CD4-positive, alpha-beta T cell (primary cell): ENCODE measurements at regions not wholly inside any gene's neighbourhood (a gene's known extent, or its start where the extent isn't known, plus 50 kb on each side); places are given as distances from the start of the nearest gene placed in this dataset.
A peak's percentile ranks its signal among the peaks of the same experiment; 100 is the strongest.

Experiments
- ATAC-seq: fragments of 200-7000 bp; cut with Tn5 transposase; one replicate; pipeline ENCODE4 v1.10.0; 2022; ENCODE audit warnings: mild to moderate bottlenecking; ENCODE audit not compliant: poor library complexity
- CTCF ChIA-PET: fragments of 350-600 bp; sonication (Branson Sonifier 250); formaldehyde crosslinking; loops from one replicate; lab custom pipeline; 2021; ENCODE audit warnings: antibody characterized with exemption, inconsistent platforms; lab: Charles Lee
- POLR2A ChIA-PET: fragments of 350-600 bp; sonication (Branson Sonifier 250); formaldehyde crosslinking; loops from one replicate; lab custom pipeline; 2021; ENCODE audit warnings: antibody characterized with exemption, inconsistent platforms; lab: Charles Lee
- DNase-seq, 14 experiments: peaks; one replicate each; pipeline ENCODE4 v3.0.0-alpha.2; 2013 to 2020; ENCODE audit warnings: mixed read lengths in 2 of 14
- H3K27ac ChIP-seq, 2 donors: one replicate each; pipeline versions ENCODE4 v1.5.1 to v1.7.0; 2013; ENCODE audit warnings: low read length in 2 of 2, low read depth in 1 of 2, mild to moderate bottlenecking in 1 of 2
- H3K27me3 ChIP-seq, 2 experiments: 1 replicate in 1 of 2; 2 replicates in 1 of 2; pipeline versions ENCODE4 v1.6.1 to v1.7.0; 2013; ENCODE audit warnings: low read length in 2 of 2, control low read depth in 1 of 2, mild to moderate bottlenecking in 1 of 2, moderate library complexity in 1 of 2; ENCODE audit not compliant: insufficient read depth in 2 of 2, control insufficient read depth in 1 of 2
- H3K36me3 ChIP-seq: one replicate; pipeline ENCODE4 v1.6.1; 2013; ENCODE audit warnings: low read length, control low read depth; ENCODE audit not compliant: insufficient read depth
- H3K4me1 ChIP-seq: one replicate; pipeline ENCODE4 v1.6.1; 2013; ENCODE audit warnings: low read length, control low read depth; ENCODE audit not compliant: insufficient read depth
- H3K4me3 ChIP-seq: one replicate; pipeline ENCODE4 v1.5.1; 2013; ENCODE audit warnings: mild to moderate bottlenecking, low read length, moderate library complexity
- H3K9me3 ChIP-seq, 2 experiments: 1 replicate in 1 of 2; 2 replicates in 1 of 2; pipeline versions ENCODE4 v1.6.1 to v1.7.0; 2013; ENCODE audit warnings: low read length in 2 of 2, mild to moderate bottlenecking in 2 of 2, control low read depth in 1 of 2, moderate library complexity in 1 of 2; ENCODE audit not compliant: control insufficient read depth in 1 of 2, insufficient read depth in 1 of 2
- H3K27ac Mint-ChIP-seq: one replicate; pipeline ENCODE4 v1.8.0; 2020; ENCODE audit warnings: mixed read lengths
- H3K27me3 Mint-ChIP-seq: one replicate; pipeline ENCODE4 v1.8.0; 2021; ENCODE audit warnings: mixed read lengths
- H3K36me3 Mint-ChIP-seq: one replicate; pipeline ENCODE4 v1.8.0; 2021; ENCODE audit warnings: low read depth, mixed read lengths
- H3K4me1 Mint-ChIP-seq: one replicate; pipeline ENCODE4 v1.8.0; 2021; ENCODE audit warnings: low read depth, mixed read lengths
- H3K4me3 Mint-ChIP-seq: one replicate; pipeline ENCODE4 v1.8.0; 2020; ENCODE audit warnings: mild to moderate bottlenecking, mixed read lengths
- H3K9me3 Mint-ChIP-seq: one replicate; pipeline ENCODE4 v1.8.0; 2020; ENCODE audit warnings: mixed read lengths
- CTCF ChIP-seq: fragments of 200-600 bp; IDR thresholded peaks from one replicate; pipeline ENCODE4 v1.8.0; 2022; ENCODE audit warnings: antibody characterized with exemption, mild to moderate bottlenecking
- intact Hi-C, 2 experiments: fragments of 100-400 bp; cut with DNase I in 1 of 2; cut with micrococcal nuclease in 1 of 2; formaldehyde crosslinking; loops; one replicate each; pipeline versions ENCODE4 v1.15.1 to v1.9.0; 2023 to 2025; cut with DNase I, micrococcal nuclease

- Mint-ChIP-seq H3K4me1 (peaks cover 51% of the 10 kb centered on the region), H3K36me3 (no peaks in the 10 kb centered on the region), H3K9me3 (no peaks in the 10 kb centered on the region), H3K27ac (no peak overlapping the region), H3K27me3 (no peaks in the 10 kb centered on the region), H3K4me3 (no peak overlapping the region)
- ChIA-PET CTCF (no interaction called here), POLR2A (no interaction called here)
- Histone ChIP-seq H3K27me3 (no peaks in the 10 kb centered on the region), H3K9me3 (no peaks in the 10 kb centered on the region), H3K27ac (no peak overlapping the region), H3K36me3 (no peaks in the 10 kb centered on the region), H3K4me3 (no peak overlapping the region), H3K4me1 (peaks cover 30% of the 10 kb centered on the region)
- DNase-seq (no peak), ATAC-seq (no peak)
- intact Hi-C loops = no loop called here
- no peak for TF ChIP-seq CTCF
These were observed 82.7 kb upstream of the CTSC start for GRCh38 chr11:88420165-88420791.

GRCh38 chr11:88418508-88418907 lies 81.0 kb upstream of the CTSC start:
- Histone ChIP-seq H3K27me3 (no peaks in the 10 kb centered on the region), H3K9me3 (no peaks in the 10 kb centered on the region), H3K4me3 (no peak overlapping the region), H3K4me1 (peaks cover 34% of the 10 kb centered on the region), H3K36me3 (no peaks in the 10 kb centered on the region), H3K27ac (no peak overlapping the region)
- intact Hi-C loops = no loop called here
- H3K27me3 Mint-ChIP-seq = no peaks in the 10 kb centered on the region
- no peak for TF ChIP-seq CTCF
- ATAC-seq (no peak), DNase-seq (no peak)
- H3K9me3 Mint-ChIP-seq = no peaks in the 10 kb centered on the region
- ChIA-PET POLR2A (no interaction called here), CTCF (interaction anchor here (1.2 kb wide), 1 partner anchor 12 kb away, joined by 3 read pairs; no protein-coding TSS in a partner anchor)
- no peak overlapping the region for H3K4me3 Mint-ChIP-seq
- H3K36me3 Mint-ChIP-seq = no peaks in the 10 kb centered on the region
- peaks cover 62% of the 10 kb centered on the region for H3K4me1 Mint-ChIP-seq
- no peak overlapping the region for H3K27ac Mint-ChIP-seq

GRCh38 chr11:88415495-88415894 lies 78.0 kb upstream of the CTSC start:
- intact Hi-C loops = loop anchor here in 1 of 2 experiments (2.0 kb wide), 1 partner anchor 79 kb away; the partner anchor contains the start of gene CTSC
- Mint-ChIP-seq H3K27ac (peak overlapping the region; percentile 43), H3K4me3 (no peak overlapping the region), H3K27me3 (no peaks in the 10 kb centered on the region), H3K9me3 (no peaks in the 10 kb centered on the region), H3K36me3 (no peaks in the 10 kb centered on the region), H3K4me1 (peaks cover 57% of the 10 kb centered on the region)
- no peak overlapping the region for H3K27ac ChIP-seq
- H3K4me1 ChIP-seq = peaks cover 19% of the 10 kb centered on the region
- no peaks in the 10 kb centered on the region for H3K27me3 ChIP-seq
- CTCF ChIA-PET = no interaction called here
- DNase-seq (no peak), ATAC-seq (no peak)
- H3K36me3 ChIP-seq = no peaks in the 10 kb centered on the region
- no peak for TF ChIP-seq CTCF
- POLR2A ChIA-PET = interaction anchor here (2.3 to 3.8 kb wide), 2 partner anchors 10 to 78 kb away, joined by 11 to 24 read pairs; partner anchors contain the start of gene CTSC
- H3K4me3 ChIP-seq = no peak overlapping the region
- no peaks in the 10 kb centered on the region for H3K9me3 ChIP-seq
